ENCODE measurements at regions not wholly inside any gene's neighbourhood (a gene's known extent, or its start where the extent isn't known, plus 50 kb on each side); places are given as distances from the start of the nearest gene placed in this dataset.
"Not testable (repeated sequence)": the region's sequence is repeated elsewhere in the genome, so short reads cannot be mapped to it uniquely, and the experiment has no call there.

DNA sequence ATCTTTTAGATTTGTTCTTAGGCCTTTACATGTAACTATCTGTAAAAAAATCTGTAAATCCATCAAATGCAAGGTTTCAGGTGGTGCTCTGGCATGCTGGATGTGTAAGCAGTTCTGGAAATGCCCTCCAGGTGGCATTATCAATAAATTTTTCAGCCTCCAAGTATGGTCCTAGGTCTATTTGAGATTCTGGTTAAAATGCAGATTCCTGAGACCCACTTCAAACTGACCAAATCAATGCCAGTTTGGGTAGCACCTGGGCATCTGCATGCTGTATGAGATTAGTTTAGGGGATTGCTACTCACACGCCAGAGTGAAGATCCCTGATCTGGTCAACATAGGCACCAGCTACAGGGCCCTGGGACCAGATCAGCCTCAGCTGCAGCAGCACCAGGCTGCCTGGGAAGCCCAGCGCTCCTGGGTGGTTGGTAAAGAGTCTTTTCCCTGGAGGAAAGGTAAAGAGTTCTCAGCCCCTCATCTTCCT is 507.3 kb upstream of the CITED2 start:
- TF ChIP-seq, protein P1, sequence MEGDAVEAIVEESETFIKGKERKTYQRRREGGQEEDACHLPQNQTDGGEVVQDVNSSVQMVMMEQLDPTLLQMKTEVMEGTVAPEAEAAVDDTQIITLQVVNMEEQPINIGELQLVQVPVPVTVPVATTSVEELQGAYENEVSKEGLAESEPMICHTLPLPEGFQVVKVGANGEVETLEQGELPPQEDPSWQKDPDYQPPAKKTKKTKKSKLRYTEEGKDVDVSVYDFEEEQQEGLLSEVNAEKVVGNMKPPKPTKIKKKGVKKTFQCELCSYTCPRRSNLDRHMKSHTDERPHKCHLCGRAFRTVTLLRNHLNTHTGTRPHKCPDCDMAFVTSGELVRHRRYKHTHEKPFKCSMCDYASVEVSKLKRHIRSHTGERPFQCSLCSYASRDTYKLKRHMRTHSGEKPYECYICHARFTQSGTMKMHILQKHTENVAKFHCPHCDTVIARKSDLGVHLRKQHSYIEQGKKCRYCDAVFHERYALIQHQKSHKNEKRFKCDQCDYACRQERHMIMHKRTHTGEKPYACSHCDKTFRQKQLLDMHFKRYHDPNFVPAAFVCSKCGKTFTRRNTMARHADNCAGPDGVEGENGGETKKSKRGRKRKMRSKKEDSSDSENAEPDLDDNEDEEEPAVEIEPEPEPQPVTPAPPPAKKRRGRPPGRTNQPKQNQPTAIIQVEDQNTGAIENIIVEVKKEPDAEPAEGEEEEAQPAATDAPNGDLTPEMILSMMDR (IDR thresholded peaks at IDR 0.05; ENCODE audit: insufficient read depth, low read length) = peak; percentile 53
- no peak overlapping the region for H3K4me3 ChIP-seq (ENCODE audit: low read depth, low read length)
- peak; percentile 55 for DNase-seq (ENCODE audit: low read depth)

DNA sequence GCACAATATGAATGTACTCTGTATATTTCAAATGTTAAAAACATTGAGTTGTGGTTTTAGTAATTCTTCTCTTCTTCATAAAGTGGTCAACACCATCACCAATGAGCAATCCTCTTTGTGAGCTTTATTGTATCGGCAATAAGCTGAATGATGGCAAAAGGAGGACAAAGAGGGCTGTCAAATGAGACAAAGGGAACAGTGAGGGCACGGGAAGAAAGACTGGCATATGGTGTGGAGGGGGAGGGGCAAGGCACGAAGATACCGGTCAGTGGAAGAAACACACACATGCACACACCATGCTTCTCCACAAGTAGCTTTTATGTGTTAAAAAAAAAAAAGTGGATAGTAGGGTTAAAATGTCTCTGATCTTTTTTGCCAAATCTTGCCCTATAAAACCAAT is 506.8 kb upstream of the CITED2 start:
- TF ChIP-seq, protein P1 (IDR thresholded peaks at IDR 0.05; ENCODE audit: insufficient read depth, low read length) = no peak
- no peak overlapping the region for H3K4me3 ChIP-seq (ENCODE audit: low read depth, low read length)
- DNase-seq (ENCODE audit: low read depth) = no peak

DNA sequence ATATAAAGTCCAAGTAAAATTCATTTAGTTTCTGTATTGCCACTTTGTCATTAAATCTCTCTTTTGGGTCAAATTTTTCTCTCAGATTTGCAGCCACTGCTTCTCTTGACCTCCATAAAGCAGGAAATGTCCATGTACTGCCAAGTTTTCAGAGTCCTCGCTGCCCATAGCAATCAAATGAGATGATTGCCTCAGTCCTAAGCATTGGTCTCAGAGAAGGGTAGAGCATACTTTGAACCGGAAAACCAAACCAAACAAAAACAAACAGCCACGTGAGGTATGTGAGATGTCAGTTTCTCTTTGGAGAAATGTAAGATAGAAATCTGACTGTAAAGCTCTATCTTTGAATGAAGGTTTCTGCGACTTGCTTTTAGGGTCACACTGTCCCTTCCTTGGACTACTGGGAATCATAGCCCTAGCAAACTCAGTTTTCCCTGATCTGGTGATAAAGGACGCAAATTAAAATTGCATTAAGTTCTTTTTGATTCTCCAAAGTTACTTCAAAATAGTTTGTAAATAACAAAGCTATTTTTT is 505.4 kb upstream of the CITED2 start:
- no peak overlapping the region for H3K4me3 ChIP-seq (ENCODE audit: low read depth, low read length)
- no peak for DNase-seq (ENCODE audit: low read depth)
- TF ChIP-seq, protein P1 (IDR thresholded peaks at IDR 0.05; ENCODE audit: insufficient read depth, low read length) = no peak

DNA sequence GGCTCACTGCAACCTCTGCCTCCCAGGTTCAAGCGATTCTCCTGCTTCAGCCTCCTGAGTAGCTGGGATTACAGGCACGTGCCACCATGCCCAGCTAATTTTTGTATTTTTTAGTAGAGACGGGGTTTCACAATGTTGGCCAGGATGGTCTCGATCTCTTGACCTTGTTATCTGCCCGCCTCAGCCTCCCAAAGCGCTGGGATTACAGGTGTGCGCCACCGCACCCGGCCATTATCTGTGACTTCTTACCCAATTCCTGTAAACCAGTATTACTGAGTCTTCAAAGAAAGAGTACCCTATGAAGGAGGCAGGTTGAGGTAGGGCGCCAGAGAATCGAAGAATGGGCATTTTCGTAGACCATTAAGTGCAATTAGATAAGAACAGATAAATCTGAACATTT is 504.8 kb upstream of the CITED2 start:
- not testable (repeated sequence) for DNase-seq (ENCODE audit: low read depth); H3K4me3 ChIP-seq (ENCODE audit: low read depth, low read length)

DNA sequence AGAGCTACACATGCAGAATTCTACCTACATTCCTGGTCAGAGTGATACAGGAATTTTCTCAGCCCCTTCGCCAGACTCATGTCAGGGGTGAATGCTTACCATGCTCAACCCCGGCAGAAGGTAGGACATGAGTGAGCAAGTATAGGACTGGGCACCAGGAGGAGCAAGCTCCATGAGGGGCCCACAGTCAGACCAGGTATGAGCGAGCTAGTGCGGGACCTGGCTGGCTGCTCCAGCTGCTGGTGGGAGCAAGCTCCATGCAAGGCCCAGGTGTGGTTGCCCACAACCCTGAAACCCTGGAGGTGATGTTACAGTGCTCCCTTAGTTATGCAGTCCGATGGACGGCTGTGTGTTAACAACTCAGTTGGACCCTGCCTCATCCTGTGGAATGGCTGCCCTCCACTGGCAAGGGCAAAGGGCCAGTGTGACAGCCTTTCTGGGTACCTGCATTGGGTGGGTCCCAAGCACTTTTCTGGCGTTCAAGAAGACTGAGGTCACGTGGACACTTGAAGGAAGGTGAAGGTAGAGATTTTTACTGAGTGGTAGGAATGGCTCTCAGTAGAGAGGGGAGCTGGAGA is 503.5 kb upstream of the CITED2 start:
- TF ChIP-seq, protein P1 (IDR thresholded peaks at IDR 0.05; ENCODE audit: insufficient read depth, low read length) = no peak
- DNase-seq (ENCODE audit: low read depth) = no peak

DNA sequence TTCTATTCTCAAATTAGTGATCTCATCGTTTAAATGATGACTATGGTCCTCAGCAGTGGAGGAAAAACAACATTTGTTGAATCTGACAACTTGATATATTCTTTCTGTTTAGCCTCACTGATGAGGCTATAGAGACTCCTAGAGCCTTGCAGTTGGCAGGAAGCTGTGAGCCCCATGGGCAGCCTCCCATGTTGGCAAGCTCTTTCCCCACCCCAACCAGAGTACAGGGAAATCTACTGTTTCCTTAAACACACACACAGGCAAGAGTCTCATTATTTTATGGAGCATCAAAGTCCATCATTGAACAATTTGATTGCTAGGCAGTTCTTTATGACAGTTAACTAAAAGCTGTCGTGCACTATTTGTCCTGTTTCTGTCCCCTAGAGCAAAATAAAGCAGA is 498.2 kb upstream of the CITED2 start:
- H3K4me3 ChIP-seq (ENCODE audit: low read depth, low read length) = no peak overlapping the region
- DNase-seq (ENCODE audit: low read depth) = peak; percentile 27
- TF ChIP-seq, protein P1 (IDR thresholded peaks at IDR 0.05; ENCODE audit: insufficient read depth, low read length) = no peak

More for the DNA sequence above, 503.5 kb upstream of the CITED2 start:
- H3K4me3 ChIP-seq (ENCODE audit: low read depth, low read length) = no peak overlapping the region

DNA sequence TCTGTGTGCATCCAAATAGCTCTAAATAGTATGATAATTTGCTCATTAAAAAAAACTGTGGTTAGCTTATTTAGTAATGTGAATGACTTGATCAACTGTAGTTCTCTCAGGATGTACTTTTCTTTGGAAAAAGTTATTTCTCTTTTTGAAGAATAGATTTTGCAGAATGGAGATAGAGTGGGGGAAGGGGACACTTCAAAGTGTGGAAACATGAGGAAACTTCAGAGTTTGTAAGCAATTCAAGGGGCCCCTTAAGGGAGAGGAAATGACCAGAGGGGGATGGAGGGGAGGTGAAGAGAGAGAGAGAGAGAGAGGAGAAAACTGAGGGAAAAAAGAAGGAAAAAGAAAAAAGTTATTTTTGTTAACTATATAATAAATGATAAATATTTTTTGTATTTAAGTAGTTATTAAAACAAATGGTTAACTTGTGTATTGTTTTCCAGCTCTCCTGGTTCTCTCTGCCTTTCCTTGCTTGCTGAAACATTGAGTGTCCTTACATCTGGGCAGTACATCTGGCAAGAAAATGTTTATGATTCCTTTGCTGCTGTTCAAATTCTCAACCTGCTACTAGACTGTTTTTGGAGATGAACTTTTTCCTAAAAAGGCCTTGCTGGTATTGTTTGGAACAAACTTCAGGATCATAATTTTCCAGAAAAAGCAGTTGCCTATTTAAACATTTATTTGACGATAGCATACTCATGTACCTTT is 497.5 kb upstream of the CITED2 start:
- no peak for DNase-seq (ENCODE audit: low read depth)
- no peak overlapping the region for H3K4me3 ChIP-seq (ENCODE audit: low read depth, low read length)
- TF ChIP-seq, protein P1 (IDR thresholded peaks at IDR 0.05; ENCODE audit: insufficient read depth, low read length) = no peak
